ENCODE measurements at regions not wholly inside any gene's neighbourhood (a gene's known extent, or its start where the extent isn't known, plus 50 kb on each side); places are given as distances from the start of the nearest gene placed in this dataset.
"Not testable (repeated sequence)": the region's sequence is repeated elsewhere in the genome, so short reads cannot be mapped to it uniquely, and the experiment has no call there.

DNA sequence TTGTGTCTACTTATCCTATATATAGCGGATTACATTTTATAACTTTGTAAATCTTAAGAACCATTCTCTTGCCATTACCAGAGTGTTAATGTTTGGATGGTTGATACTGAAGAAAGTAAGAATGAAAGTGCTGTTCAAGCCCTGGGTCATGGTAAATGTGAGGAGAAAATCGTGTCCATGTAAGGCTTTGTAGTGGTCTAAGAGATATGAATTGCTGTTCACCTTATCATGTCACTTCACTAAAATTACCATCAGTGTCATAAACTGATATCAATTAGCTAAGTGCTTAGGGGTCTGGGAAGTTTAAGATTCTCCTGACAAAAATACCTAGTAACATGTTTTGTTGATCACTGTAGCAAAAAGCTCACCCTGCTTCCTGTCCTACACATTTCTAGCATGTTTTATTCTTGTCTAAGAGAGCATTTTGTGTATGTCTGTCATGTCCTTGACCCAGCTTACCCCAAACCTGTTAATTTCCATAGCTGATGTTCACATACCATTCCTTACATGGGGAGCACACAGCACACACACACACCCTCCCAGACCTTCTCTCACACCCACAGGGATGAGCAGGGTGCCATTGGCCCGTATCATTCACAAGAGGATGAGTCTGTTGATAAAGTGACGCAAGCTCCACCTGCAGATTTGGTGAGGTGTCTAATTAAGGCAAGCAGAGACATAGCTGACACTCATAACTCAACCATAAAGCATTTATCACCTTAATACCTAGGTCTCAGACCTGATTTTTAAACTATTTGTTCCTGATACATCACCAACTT lies 125.1 kb upstream of the PAM start:
- H3K4me3 ChIP-seq (ENCODE audit: control insufficient read depth in 1 of 2, extremely low read depth in 1 of 2, low read length in 1 of 2): no peak overlapping the region
- no peak overlapping the region for H3K27ac Mint-ChIP-seq
- no peak overlapping the region for H3K4me3 Mint-ChIP-seq
- H3K27ac ChIP-seq (ENCODE audit: low read length): no peak overlapping the region
- no peaks in the 10 kb centered on the region for H3K36me3 ChIP-seq (ENCODE audit: control insufficient read depth in 2 of 2, extremely low read depth in 1 of 2, insufficient read depth in 1 of 2, low read length in 1 of 2)
- H3K36me3 Mint-ChIP-seq: no peaks in the 10 kb centered on the region
- WGBS (ENCODE audit: insufficient coverage): no CpG with 5 or more reads among the region's 4 CpGs
- peaks cover 6 to 18% of the 10 kb centered on the region in 2 donors for H3K27me3 Mint-ChIP-seq
- H3K27me3 ChIP-seq (replicated peaks in 1 of 2; ENCODE audit: control insufficient read depth in 2 of 2, extremely low read depth in 1 of 2, insufficient read depth in 2 of 2, low read length in 1 of 2): no peaks in the 10 kb centered on the region
- ATAC-seq (replicated peaks in 1 of 4): no peak
- ChIA-PET POLR2A (no interaction called here), CTCF (no interaction called here)
- no peaks in the 10 kb centered on the region for H3K9me3 ChIP-seq
- H3K4me1 Mint-ChIP-seq: no peaks in the 10 kb centered on the region
- no peaks in the 10 kb centered on the region for H3K4me1 ChIP-seq (ENCODE audit: control insufficient read depth in 1 of 2, extremely low read depth in 1 of 2, insufficient read depth in 2 of 2, low read length in 2 of 2)
- no peak for DNase-seq
- H3K9me3 Mint-ChIP-seq: peaks cover 0 to 17% (median 10%) of the 10 kb centered on the region in 3 donors

- H3K36me3 ChIP-seq (ENCODE audit: control insufficient read depth in 2 of 2, extremely low read depth in 1 of 2, insufficient read depth in 1 of 2, low read length in 1 of 2); H3K27me3 Mint-ChIP-seq; H3K4me3 Mint-ChIP-seq; H3K4me1 Mint-ChIP-seq; H3K27ac ChIP-seq (ENCODE audit: low read length); H3K27me3 ChIP-seq (replicated peaks in 1 of 2; ENCODE audit: control insufficient read depth in 2 of 2, extremely low read depth in 1 of 2, insufficient read depth in 2 of 2, low read length in 1 of 2); POLR2A ChIA-PET; ATAC-seq (replicated peaks in 1 of 4); H3K4me1 ChIP-seq (ENCODE audit: control insufficient read depth in 1 of 2, extremely low read depth in 1 of 2, insufficient read depth in 2 of 2, low read length in 2 of 2); H3K9me3 ChIP-seq; CTCF ChIA-PET; DNase-seq; H3K27ac Mint-ChIP-seq; H3K4me3 ChIP-seq (ENCODE audit: control insufficient read depth in 1 of 2, extremely low read depth in 1 of 2, low read length in 1 of 2); H3K36me3 Mint-ChIP-seq: not testable (repeated sequence)
- no CpG with 5 or more reads among the region's 1 CpG for WGBS (ENCODE audit: insufficient coverage)
- H3K9me3 Mint-ChIP-seq: peaks cover 0 to 17% (median 10%) of the 10 kb centered on the region in 3 donors
Observed at GRCh38 chr5:102635399-102635798, 119.7 kb upstream of the PAM start.

GRCh38 chr5:102638316-102638715 lies 116.8 kb upstream of the PAM start:
- H3K27me3 Mint-ChIP-seq: peaks cover 0 to 2% of the 10 kb centered on the region in 2 donors
- 93% methylated on average over 2 of the region's 3 CpGs for WGBS (ENCODE audit: insufficient coverage)
- Histone ChIP-seq H3K4me3 (ENCODE audit: control insufficient read depth in 1 of 2, extremely low read depth in 1 of 2, low read length in 1 of 2) (no peak overlapping the region), H3K36me3 (ENCODE audit: control insufficient read depth in 2 of 2, extremely low read depth in 1 of 2, insufficient read depth in 1 of 2, low read length in 1 of 2) (no peaks in the 10 kb centered on the region), H3K4me1 (ENCODE audit: control insufficient read depth in 1 of 2, extremely low read depth in 1 of 2, insufficient read depth in 2 of 2, low read length in 2 of 2) (no peaks in the 10 kb centered on the region), H3K9me3 (no peaks in the 10 kb centered on the region), H3K27me3 (replicated peaks in 1 of 2; ENCODE audit: control insufficient read depth in 2 of 2, extremely low read depth in 1 of 2, insufficient read depth in 2 of 2, low read length in 1 of 2) (peaks cover 0 to 4% of the 10 kb centered on the region in 2 experiments), H3K27ac (ENCODE audit: low read length) (no peak overlapping the region)
- POLR2A ChIA-PET: no interaction called here
- ATAC-seq (replicated peaks in 1 of 4): no peak
- CTCF ChIA-PET: no interaction called here
- no peak for DNase-seq
- no peaks in the 10 kb centered on the region for H3K36me3 Mint-ChIP-seq
- H3K27ac Mint-ChIP-seq: no peak overlapping the region
- no peak overlapping the region for H3K4me3 Mint-ChIP-seq
- H3K9me3 Mint-ChIP-seq: peaks cover 0 to 10% (median 10%) of the 10 kb centered on the region in 3 donors
- no peaks in the 10 kb centered on the region for H3K4me1 Mint-ChIP-seq

DNA sequence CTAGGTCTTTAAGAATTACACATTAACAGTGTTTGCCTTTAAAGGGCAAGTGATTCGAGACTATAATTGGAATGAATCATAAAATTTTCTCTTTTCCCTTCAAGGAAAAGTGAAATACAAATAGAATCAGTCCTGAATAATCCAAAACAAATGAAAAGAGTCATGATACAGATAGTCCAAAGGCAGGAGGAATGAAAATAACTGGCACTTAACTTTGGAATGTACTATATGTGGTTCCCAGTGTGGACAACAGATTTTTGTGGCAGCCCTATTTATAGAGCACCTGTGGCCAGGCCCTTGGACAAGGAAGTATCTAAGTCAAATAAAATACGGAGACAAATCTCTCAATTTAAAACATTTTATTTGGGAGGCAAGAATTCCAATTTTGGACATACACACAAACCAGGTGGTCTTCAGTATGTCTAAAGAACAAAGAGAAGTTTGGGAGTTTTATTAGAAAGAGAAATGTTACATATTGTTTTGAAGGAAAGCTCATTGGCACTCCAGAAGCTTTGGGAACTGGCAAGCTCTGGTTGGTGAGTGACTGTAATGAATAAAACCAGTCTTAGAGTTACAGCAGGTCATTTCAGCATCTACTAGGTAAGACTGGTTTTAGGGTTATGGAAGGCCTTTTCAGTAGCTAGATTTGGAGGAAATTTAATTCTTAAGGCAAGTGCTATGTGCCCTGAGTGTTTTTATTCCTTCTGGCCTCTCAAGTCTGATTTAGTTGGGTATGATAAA lies 116.0 kb upstream of the PAM start:
- CTCF ChIA-PET: no interaction called here
- ATAC-seq (replicated peaks in 1 of 4): no peak
- Histone ChIP-seq H3K27ac (ENCODE audit: low read length) (no peak overlapping the region), H3K9me3 (no peaks in the 10 kb centered on the region), H3K4me3 (ENCODE audit: control insufficient read depth in 1 of 2, extremely low read depth in 1 of 2, low read length in 1 of 2) (no peak overlapping the region), H3K4me1 (ENCODE audit: control insufficient read depth in 1 of 2, extremely low read depth in 1 of 2, insufficient read depth in 2 of 2, low read length in 2 of 2) (no peaks in the 10 kb centered on the region), H3K27me3 (replicated peaks in 1 of 2; ENCODE audit: control insufficient read depth in 2 of 2, extremely low read depth in 1 of 2, insufficient read depth in 2 of 2, low read length in 1 of 2) (peaks cover 0 to 4% of the 10 kb centered on the region in 2 experiments), H3K36me3 (ENCODE audit: control insufficient read depth in 2 of 2, extremely low read depth in 1 of 2, insufficient read depth in 1 of 2, low read length in 1 of 2) (no peaks in the 10 kb centered on the region)
- POLR2A ChIA-PET: no interaction called here
- Mint-ChIP-seq H3K9me3 (peaks cover 4 to 8% (median 4%) of the 10 kb centered on the region in 3 donors), H3K27me3 (peaks cover 0 to 2% of the 10 kb centered on the region in 2 donors), H3K4me3 (no peak overlapping the region), H3K27ac (no peak overlapping the region), H3K4me1 (no peaks in the 10 kb centered on the region), H3K36me3 (no peaks in the 10 kb centered on the region)
- DNase-seq: no peak
- WGBS (ENCODE audit: insufficient coverage): no CpG with 5 or more reads among the region's 2 CpGs

GRCh38 chr5:102649731-102650130 lies 105.4 kb upstream of the PAM start:
- Histone ChIP-seq H3K4me1 (ENCODE audit: control insufficient read depth in 1 of 2, extremely low read depth in 1 of 2, insufficient read depth in 2 of 2, low read length in 2 of 2) (no peaks in the 10 kb centered on the region), H3K4me3 (ENCODE audit: control insufficient read depth in 1 of 2, extremely low read depth in 1 of 2, low read length in 1 of 2) (no peak overlapping the region), H3K27ac (ENCODE audit: low read length) (no peak overlapping the region), H3K27me3 (replicated peaks in 1 of 2; ENCODE audit: control insufficient read depth in 2 of 2, extremely low read depth in 1 of 2, insufficient read depth in 2 of 2, low read length in 1 of 2) (no peaks in the 10 kb centered on the region), H3K9me3 (no peaks in the 10 kb centered on the region), H3K36me3 (ENCODE audit: control insufficient read depth in 2 of 2, extremely low read depth in 1 of 2, insufficient read depth in 1 of 2, low read length in 1 of 2) (no peaks in the 10 kb centered on the region)
- Mint-ChIP-seq H3K27ac (no peak overlapping the region), H3K4me3 (no peak overlapping the region), H3K27me3 (peaks cover 3 to 4% of the 10 kb centered on the region in 2 donors), H3K9me3 (peaks cover 0 to 7% (median 0%) of the 10 kb centered on the region in 3 donors), H3K4me1 (no peaks in the 10 kb centered on the region), H3K36me3 (no peaks in the 10 kb centered on the region)
- CTCF ChIA-PET: no interaction called here
- ATAC-seq (replicated peaks in 1 of 4) (no peak), DNase-seq (no peak)
- POLR2A ChIA-PET: no interaction called here
- 60% methylated on average over 1 of the region's 1 CpG for WGBS (ENCODE audit: insufficient coverage)

- no peaks in the 10 kb centered on the region for H3K4me1 ChIP-seq (ENCODE audit: control insufficient read depth in 1 of 2, extremely low read depth in 1 of 2, insufficient read depth in 2 of 2, low read length in 2 of 2)
- no peaks in the 10 kb centered on the region for H3K27me3 ChIP-seq (replicated peaks in 1 of 2; ENCODE audit: control insufficient read depth in 2 of 2, extremely low read depth in 1 of 2, insufficient read depth in 2 of 2, low read length in 1 of 2)
- H3K27ac Mint-ChIP-seq: no peak overlapping the region
- CTCF ChIA-PET: no interaction called here
- POLR2A ChIA-PET: no interaction called here
- no peaks in the 10 kb centered on the region for H3K36me3 ChIP-seq (ENCODE audit: control insufficient read depth in 2 of 2, extremely low read depth in 1 of 2, insufficient read depth in 1 of 2, low read length in 1 of 2)
- peaks cover 0 to 6% (median 0%) of the 10 kb centered on the region in 3 donors for H3K9me3 Mint-ChIP-seq
- H3K27me3 Mint-ChIP-seq: peaks cover 4 to 7% of the 10 kb centered on the region in 2 donors
- H3K4me3 ChIP-seq (ENCODE audit: control insufficient read depth in 1 of 2, extremely low read depth in 1 of 2, low read length in 1 of 2): no peak overlapping the region
- H3K36me3 Mint-ChIP-seq: no peaks in the 10 kb centered on the region
- ATAC-seq (replicated peaks in 1 of 4) (no peak), DNase-seq (no peak)
- H3K27ac ChIP-seq (ENCODE audit: low read length): no peak overlapping the region
- H3K4me3 Mint-ChIP-seq: no peak overlapping the region
- 92% methylated on average over 3 of the region's 3 CpGs for WGBS (ENCODE audit: insufficient coverage)
- no peaks in the 10 kb centered on the region for H3K9me3 ChIP-seq
- H3K4me1 Mint-ChIP-seq: no peaks in the 10 kb centered on the region
Observed at GRCh38 chr5:102651466-102651865, 103.6 kb upstream of the PAM start.

Data from T-cell (primary cell).